Liver (tissue), 3 donors: ENCODE measurements at regions not wholly inside any gene's neighbourhood (a gene's known extent, or its start where the extent isn't known, plus 50 kb on each side); places are given as distances from the start of the nearest gene placed in this dataset.

Source experiments
- CTCF ChIP-seq: fragments of 150-350 bp; IDR thresholded peaks from 2 replicates; pipeline ENCODE4 v1.5.1; 2017; ENCODE audit warnings: improper control_type of control experiment, low read depth, low read length; ENCODE audit not compliant: missing input control
- GABPA ChIP-seq, 2 donors: IDR thresholded peaks in 1 of 2; conservative IDR thresholded peaks in 1 of 2; 2 replicates each; pipeline ENCODE4 v1.6.1; 2016; ENCODE audit warnings: antibody characterized with exemption in 2 of 2, mild to moderate bottlenecking in 1 of 2, moderate library complexity in 1 of 2
- JUND ChIP-seq, 2 donors: IDR thresholded peaks; 2 replicates each; pipeline ENCODE4 v1.6.1; 2016; ENCODE audit warnings: antibody characterized with exemption in 2 of 2
- MAX ChIP-seq: IDR thresholded peaks from 2 replicates; pipeline ENCODE4 v1.6.1; 2016; ENCODE audit warnings: antibody characterized with exemption
- RAD21 ChIP-seq, 2 donors: IDR thresholded peaks; 2 replicates each; pipeline ENCODE4 v1.6.1; 2016; ENCODE audit warnings: antibody characterized with exemption in 2 of 2, mild to moderate bottlenecking in 2 of 2
- TAF1 ChIP-seq: conservative IDR thresholded peaks from 2 replicates; pipeline ENCODE4 v1.6.1; 2016; ENCODE audit warnings: antibody characterized with exemption, mild to moderate bottlenecking
- YY1 ChIP-seq: IDR thresholded peaks from 2 replicates; pipeline ENCODE4 v1.6.1; 2016; ENCODE audit warnings: antibody characterized with exemption, mild to moderate bottlenecking
- TF ChIP-seq, protein P1 (sequence below): IDR thresholded peaks from 2 replicates; pipeline ENCODE4 v1.6.1; 2016; ENCODE audit warnings: antibody characterized with exemption
- TF ChIP-seq, protein P2 (sequence below): IDR thresholded peaks from 2 replicates; pipeline ENCODE4 v1.6.1; 2016; ENCODE audit warnings: antibody characterized with exemption, mild to moderate bottlenecking
- donor health status: healthy.
- donor health status: healthy.

- no peak for TF ChIP-seq CTCF
- TF ChIP-seq, protein P1, sequence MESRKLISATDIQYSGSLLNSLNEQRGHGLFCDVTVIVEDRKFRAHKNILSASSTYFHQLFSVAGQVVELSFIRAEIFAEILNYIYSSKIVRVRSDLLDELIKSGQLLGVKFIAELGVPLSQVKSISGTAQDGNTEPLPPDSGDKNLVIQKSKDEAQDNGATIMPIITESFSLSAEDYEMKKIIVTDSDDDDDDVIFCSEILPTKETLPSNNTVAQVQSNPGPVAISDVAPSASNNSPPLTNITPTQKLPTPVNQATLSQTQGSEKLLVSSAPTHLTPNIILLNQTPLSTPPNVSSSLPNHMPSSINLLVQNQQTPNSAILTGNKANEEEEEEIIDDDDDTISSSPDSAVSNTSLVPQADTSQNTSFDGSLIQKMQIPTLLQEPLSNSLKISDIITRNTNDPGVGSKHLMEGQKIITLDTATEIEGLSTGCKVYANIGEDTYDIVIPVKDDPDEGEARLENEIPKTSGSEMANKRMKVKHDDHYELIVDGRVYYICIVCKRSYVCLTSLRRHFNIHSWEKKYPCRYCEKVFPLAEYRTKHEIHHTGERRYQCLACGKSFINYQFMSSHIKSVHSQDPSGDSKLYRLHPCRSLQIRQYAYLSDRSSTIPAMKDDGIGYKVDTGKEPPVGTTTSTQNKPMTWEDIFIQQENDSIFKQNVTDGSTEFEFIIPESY = no peak
- no peak for TF ChIP-seq MAX
- TF ChIP-seq, protein P2, sequence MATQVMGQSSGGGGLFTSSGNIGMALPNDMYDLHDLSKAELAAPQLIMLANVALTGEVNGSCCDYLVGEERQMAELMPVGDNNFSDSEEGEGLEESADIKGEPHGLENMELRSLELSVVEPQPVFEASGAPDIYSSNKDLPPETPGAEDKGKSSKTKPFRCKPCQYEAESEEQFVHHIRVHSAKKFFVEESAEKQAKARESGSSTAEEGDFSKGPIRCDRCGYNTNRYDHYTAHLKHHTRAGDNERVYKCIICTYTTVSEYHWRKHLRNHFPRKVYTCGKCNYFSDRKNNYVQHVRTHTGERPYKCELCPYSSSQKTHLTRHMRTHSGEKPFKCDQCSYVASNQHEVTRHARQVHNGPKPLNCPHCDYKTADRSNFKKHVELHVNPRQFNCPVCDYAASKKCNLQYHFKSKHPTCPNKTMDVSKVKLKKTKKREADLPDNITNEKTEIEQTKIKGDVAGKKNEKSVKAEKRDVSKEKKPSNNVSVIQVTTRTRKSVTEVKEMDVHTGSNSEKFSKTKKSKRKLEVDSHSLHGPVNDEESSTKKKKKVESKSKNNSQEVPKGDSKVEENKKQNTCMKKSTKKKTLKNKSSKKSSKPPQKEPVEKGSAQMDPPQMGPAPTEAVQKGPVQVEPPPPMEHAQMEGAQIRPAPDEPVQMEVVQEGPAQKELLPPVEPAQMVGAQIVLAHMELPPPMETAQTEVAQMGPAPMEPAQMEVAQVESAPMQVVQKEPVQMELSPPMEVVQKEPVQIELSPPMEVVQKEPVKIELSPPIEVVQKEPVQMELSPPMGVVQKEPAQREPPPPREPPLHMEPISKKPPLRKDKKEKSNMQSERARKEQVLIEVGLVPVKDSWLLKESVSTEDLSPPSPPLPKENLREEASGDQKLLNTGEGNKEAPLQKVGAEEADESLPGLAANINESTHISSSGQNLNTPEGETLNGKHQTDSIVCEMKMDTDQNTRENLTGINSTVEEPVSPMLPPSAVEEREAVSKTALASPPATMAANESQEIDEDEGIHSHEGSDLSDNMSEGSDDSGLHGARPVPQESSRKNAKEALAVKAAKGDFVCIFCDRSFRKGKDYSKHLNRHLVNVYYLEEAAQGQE = no peak
- no peak for TF ChIP-seq JUND (IDR thresholded peaks at IDR 0.05)
- TF ChIP-seq RAD21 (IDR thresholded peaks at IDR 0.05) = no peak
- no peak for TF ChIP-seq TAF1
- TF ChIP-seq GABPA (IDR thresholded peaks at IDR 0.05 in 1 of 2, conservative IDR thresholded peaks at IDR 0.05 in 1 of 2) = no peak
- TF ChIP-seq YY1 = no peak
Measured at GRCh38 chr6:125508793-125509192, 207.0 kb upstream of the HDDC2 start.
